ENCODE measurements at regions not wholly inside any gene's neighbourhood (a gene's known extent, or its start where the extent isn't known, plus 50 kb on each side); places are given as distances from the start of the nearest gene placed in this dataset.

DNA sequence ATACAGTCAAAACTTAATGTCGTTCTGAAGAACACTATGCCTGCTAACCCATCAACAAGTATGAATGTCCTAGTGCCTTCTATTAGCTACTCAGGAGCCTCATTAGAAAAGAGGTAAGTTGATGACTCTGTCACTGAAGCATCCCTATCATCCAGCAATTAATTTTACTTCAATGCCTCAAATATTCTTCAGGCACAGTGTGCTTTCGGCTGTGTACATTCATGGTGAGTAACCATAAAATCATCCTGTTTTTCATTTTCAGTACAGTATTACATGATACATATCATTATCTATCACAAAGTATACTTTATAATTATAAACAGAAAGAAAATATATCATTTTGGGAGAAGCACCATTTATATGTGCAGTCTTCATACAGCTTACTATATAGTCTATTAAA, 495.5 kb upstream of the ZWINT start:
- no peak for DNase-seq (ENCODE audit: low read depth)

- DNase-seq (ENCODE audit: low read depth): no peak
Measured at GRCh38 chr10:56844978-56845529, 484.0 kb upstream of the ZWINT start.

GRCh38 chr10:56836659-56837058, 475.6 kb upstream of the ZWINT start:
- no peak for DNase-seq (ENCODE audit: low read depth)

DNA sequence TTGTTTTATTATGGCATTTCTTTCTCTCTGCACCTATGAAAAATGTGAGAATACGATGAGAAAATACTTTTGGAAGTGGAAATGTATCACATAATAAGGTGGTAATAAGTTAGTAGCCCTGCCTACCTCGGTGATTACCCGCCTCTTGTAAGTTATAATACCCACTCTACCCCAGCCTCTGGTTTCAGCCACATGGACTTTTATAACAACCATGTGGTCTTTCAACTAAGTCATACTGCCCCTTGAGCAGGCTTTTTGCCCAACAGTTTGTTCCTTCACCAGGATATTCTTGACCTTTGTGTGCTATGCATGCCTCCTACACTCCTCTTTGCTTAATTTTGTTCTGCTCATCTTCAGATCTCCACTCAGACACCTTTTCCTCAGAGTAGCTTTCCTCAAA, 470.6 kb upstream of the ZWINT start:
- no peak for DNase-seq (ENCODE audit: low read depth)

- DNase-seq (ENCODE audit: low read depth): no peak
Measured at GRCh38 chr10:56823849-56824248, 462.8 kb upstream of the ZWINT start.

- no peak for DNase-seq (ENCODE audit: low read depth)
Measured at GRCh38 chr10:56805022-56805421, 444.0 kb upstream of the ZWINT start.

DNA sequence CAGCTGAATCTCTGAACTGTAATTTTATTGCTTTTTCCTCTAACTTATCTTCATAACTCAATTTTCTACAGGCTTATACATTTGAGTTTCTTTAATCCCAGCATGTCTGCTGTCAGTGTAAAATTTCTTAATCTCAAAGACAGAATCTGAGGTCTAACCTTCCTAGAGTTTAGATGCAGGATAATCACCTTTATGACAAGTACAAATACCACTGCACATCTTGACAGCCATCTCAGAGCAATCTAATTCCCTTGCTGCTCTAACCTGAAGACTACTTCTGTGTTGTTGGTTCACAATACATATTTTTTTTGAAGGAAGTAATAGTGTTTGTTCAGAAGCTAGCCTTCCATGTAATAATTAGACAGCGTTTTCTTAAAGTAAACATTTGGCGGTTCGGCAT, 424.2 kb upstream of the ZWINT start:
- DNase-seq (ENCODE audit: low read depth): no peak

- no peak for DNase-seq (ENCODE audit: low read depth)
Measured at GRCh38 chr10:56782503-56782902, 421.4 kb upstream of the ZWINT start.

DNA sequence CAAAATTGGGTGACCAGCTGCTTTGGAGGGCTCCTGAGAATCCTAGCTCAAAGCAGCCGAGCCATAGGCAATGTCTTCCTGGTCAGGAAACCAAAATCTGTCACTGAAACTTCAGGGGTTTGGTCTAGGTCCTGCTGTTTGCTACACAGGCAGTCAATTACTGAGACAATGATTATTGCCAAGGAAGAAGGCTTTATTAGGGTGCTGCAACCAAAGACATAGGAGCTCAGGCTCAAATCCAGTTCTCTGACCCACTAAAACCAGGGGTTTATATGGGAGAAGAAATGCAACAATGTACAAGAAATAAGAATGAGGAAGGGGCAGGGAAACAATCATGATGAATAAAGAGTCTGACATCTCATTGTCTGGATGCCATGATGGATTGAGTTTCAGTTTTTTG, 410.3 kb upstream of the ZWINT start:
- no peak for DNase-seq (ENCODE audit: low read depth)

- no peak for DNase-seq (ENCODE audit: low read depth)
Measured at GRCh38 chr10:56763090-56763489, 402.0 kb upstream of the ZWINT start.

GRCh38 chr10:56745490-56745889, 384.4 kb upstream of the ZWINT start:
- DNase-seq (ENCODE audit: low read depth): no peak

DNA sequence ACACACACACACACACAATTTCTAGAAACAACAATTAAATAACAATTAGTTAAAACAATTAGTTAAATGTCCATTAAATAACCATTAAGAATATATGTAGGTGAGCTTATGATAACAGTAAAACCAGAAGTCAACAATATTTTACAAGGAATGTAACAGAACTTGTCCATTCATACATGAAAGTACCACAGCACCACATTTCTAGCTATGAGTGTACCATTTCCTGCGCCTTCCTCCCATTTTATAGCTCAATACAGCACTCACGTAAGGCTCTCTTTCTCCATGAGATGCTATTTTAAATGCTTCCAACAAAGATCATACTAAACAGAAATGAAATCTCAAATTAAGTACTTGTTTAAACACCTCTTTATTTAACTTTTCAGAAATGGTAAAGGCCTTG, 367.3 kb upstream of the ZWINT start:
- no peak for DNase-seq (ENCODE audit: low read depth)

- DNase-seq (ENCODE audit: low read depth): no peak
Measured at GRCh38 chr10:56722912-56723311, 361.9 kb upstream of the ZWINT start.

GRCh38 chr10:56715262-56715661, 354.2 kb upstream of the ZWINT start:
- no peak for DNase-seq (ENCODE audit: low read depth)

- no peak for DNase-seq (ENCODE audit: low read depth)
Measured at GRCh38 chr10:56698506-56698905, 337.4 kb upstream of the ZWINT start.

GRCh38 chr10:56679578-56679977, 318.5 kb upstream of the ZWINT start:
- DNase-seq (ENCODE audit: low read depth): no peak

- DNase-seq (ENCODE audit: low read depth): no peak
Measured at GRCh38 chr10:56662765-56663447, 301.8 kb upstream of the ZWINT start.

- DNase-seq (ENCODE audit: low read depth): no peak
Measured at GRCh38 chr10:56653289-56653688, 292.2 kb upstream of the ZWINT start.

GRCh38 chr10:56646329-56647111, 285.5 kb upstream of the ZWINT start:
- DNase-seq (ENCODE audit: low read depth): no peak

DNA sequence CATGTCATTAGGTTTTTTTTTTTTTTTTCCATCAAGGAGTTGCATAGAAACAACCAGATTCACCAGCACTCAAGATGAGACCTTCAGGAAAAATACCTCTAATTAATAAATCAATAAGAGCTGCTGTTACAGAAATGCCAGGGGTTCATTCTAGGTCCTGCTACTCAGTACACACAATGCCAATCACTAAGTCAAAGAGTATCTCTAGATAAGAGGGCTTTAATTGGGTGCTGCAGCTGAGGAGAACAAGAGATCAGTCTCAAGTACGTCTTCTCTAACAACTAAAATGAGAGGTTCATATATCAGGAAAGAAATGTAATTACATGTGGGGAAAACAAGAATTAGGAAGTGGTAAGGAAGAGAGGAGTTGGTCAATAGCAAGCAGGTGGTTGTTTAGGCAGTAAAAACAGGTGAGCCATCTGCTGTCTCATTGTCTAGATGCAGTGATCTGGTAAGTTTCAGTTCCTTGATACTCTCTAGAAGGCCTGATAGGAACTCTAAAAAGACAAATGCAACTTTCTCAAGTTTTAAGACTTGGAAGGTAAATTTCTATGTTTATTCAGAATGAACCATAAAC, 272.9 kb upstream of the ZWINT start:
- DNase-seq (ENCODE audit: low read depth): no peak

DNA sequence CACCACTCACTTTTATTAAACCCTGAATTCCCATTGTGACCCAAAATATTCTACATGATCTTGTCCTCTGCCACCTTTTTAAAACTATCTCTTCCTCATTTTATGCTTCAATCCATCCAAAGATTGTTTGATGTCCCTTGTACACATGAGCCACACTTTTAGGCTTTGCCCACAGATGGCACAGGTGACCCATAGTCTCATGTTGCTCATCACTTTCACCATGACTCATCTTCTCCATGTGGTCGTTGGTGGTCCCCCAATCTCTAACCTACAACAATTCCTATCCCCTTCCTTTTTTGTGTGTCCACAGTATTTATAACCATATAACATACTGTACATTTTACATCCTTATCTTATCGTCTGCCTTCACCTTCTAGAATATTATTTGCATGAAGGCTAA, 271.5 kb upstream of the ZWINT start:
- no peak for DNase-seq (ENCODE audit: low read depth)

- no peak for DNase-seq (ENCODE audit: low read depth)
Measured at GRCh38 chr10:56624082-56624481, 263.0 kb upstream of the ZWINT start.

DNA sequence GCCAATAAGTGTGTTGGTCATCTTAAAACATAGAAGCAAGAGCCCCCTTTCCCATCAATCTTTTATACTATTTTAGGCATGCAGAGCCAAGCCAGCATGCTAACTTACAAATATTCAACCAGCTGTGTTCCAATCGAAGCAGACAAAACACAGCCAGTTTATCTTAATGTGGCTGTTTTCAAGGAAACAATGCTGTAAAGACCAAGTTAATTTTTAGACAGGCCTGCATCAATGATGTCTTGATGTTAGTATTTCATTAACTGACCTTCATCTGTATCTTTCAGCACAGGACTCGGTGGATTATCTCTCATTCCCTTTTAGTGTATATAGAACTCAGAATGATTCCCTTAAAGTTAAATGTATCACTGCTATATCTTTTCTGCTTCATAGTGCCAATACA, 262.0 kb upstream of the ZWINT start:
- no peak for DNase-seq (ENCODE audit: low read depth)

Data from stimulated activated CD8-positive, alpha-beta memory T cell treated with anti-CD3 and anti-CD28 coated beads, Interleukin-15, amount 100 ng/mL, for 1 hour (primary cell).